ENCODE measurements at regions not wholly inside any gene's neighbourhood (a gene's known extent, or its start where the extent isn't known, plus 50 kb on each side); places are given as distances from the start of the nearest gene placed in this dataset.

DNA sequence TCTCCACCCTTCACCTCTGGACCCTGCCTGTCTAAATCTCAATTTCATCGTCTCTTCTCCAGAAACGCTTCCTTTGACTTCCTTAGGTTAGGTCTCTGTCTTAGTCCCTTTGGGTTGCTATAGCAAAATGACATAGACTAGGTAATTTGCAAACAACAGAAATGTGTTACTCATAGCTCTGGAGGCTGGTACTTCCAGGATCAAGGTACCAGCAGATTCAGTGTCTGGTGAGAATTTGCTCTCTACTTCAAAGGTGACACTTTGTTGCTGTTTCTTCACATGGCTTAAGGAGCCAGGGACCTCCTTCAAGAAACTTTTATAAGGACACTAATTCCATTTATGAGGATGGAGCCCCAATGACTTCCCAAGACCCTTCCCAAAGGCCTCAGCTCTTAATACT, 145.1 kb upstream of the IMPG1 start:
- Histone ChIP-seq H3K36me3 (ENCODE audit: low read depth) (no peaks in the 10 kb centered on the region), H3K4me1 (ENCODE audit: insufficient read depth, poor library complexity, severe bottlenecking) (no peaks in the 10 kb centered on the region)
- no peak for ATAC-seq (ENCODE audit: low read depth)

DNA sequence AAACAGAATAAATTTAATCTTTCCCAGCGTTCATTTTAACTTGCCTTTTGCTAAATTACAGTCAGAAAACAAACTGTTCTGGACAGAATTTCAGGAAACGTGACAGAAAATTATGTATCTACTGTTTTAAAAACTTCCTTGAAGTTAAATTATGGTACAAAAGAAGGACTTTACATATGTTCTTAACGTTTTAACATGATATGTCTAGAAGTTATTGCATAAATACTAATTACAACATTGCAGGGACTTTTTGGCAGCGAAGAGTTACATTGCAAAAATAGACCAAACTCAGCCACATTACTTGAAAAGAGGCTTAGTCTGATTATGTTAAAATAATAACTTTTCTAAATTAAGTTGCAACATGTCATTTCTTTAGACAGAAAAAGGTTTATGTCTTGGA, 142.1 kb upstream of the IMPG1 start:
- no peaks in the 10 kb centered on the region for H3K4me1 ChIP-seq (ENCODE audit: insufficient read depth, poor library complexity, severe bottlenecking)
- no peak overlapping the region for H3K27ac ChIP-seq (ENCODE audit: poor library complexity, severe bottlenecking)
- DNase-seq (ENCODE audit: low spot score) (no peak), ATAC-seq (ENCODE audit: low read depth) (no peak)
- H3K4me3 ChIP-seq (ENCODE audit: severe bottlenecking) = no peak overlapping the region
- H3K9me3 ChIP-seq (ENCODE audit: severe bottlenecking) = no peaks in the 10 kb centered on the region
- H3K27me3 ChIP-seq (ENCODE audit: insufficient read depth, poor library complexity, severe bottlenecking) = no peaks in the 10 kb centered on the region
- TF ChIP-seq, protein P1, sequence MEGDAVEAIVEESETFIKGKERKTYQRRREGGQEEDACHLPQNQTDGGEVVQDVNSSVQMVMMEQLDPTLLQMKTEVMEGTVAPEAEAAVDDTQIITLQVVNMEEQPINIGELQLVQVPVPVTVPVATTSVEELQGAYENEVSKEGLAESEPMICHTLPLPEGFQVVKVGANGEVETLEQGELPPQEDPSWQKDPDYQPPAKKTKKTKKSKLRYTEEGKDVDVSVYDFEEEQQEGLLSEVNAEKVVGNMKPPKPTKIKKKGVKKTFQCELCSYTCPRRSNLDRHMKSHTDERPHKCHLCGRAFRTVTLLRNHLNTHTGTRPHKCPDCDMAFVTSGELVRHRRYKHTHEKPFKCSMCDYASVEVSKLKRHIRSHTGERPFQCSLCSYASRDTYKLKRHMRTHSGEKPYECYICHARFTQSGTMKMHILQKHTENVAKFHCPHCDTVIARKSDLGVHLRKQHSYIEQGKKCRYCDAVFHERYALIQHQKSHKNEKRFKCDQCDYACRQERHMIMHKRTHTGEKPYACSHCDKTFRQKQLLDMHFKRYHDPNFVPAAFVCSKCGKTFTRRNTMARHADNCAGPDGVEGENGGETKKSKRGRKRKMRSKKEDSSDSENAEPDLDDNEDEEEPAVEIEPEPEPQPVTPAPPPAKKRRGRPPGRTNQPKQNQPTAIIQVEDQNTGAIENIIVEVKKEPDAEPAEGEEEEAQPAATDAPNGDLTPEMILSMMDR (IDR thresholded peaks at IDR 0.05; ENCODE audit: poor library complexity, severe bottlenecking) = no peak
- no peaks in the 10 kb centered on the region for H3K36me3 ChIP-seq (ENCODE audit: low read depth)

More for the DNA sequence above, 145.1 kb upstream of the IMPG1 start:
- no peaks in the 10 kb centered on the region for H3K9me3 ChIP-seq (ENCODE audit: severe bottlenecking)
- no peaks in the 10 kb centered on the region for H3K27me3 ChIP-seq (ENCODE audit: insufficient read depth, poor library complexity, severe bottlenecking)
- TF ChIP-seq, protein P1 (IDR thresholded peaks at IDR 0.05; ENCODE audit: poor library complexity, severe bottlenecking) = no peak
- DNase-seq (ENCODE audit: low spot score) = no peak
- H3K27ac ChIP-seq (ENCODE audit: poor library complexity, severe bottlenecking) = no peak overlapping the region
- H3K4me3 ChIP-seq (ENCODE audit: severe bottlenecking) = no peak overlapping the region

DNA sequence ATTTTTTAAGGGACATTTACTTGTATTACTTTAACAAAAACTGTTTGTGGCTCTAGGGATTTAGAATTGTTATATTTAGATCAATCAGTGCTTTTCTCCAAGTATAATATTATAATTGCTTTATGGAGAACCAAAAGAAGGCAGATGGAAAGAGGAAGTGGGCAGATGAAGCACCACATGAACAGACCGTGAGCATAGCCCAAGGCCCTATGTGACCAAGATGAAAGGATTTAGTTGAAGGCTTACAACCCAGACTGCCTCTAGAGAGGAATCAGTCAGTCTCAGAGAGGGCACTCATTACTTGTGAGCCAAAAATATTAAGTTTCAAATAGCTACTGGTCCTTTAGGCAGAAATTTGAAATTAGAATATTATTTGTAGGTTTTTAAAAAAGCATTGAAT, 102.3 kb upstream of the IMPG1 start:
- Histone ChIP-seq H3K4me1 (ENCODE audit: insufficient read depth, poor library complexity, severe bottlenecking) (no peaks in the 10 kb centered on the region), H3K27me3 (ENCODE audit: insufficient read depth, poor library complexity, severe bottlenecking) (no peaks in the 10 kb centered on the region), H3K36me3 (ENCODE audit: low read depth) (no peaks in the 10 kb centered on the region), H3K4me3 (ENCODE audit: severe bottlenecking) (no peak overlapping the region), H3K9me3 (ENCODE audit: severe bottlenecking) (peaks cover 2% of the 10 kb centered on the region), H3K27ac (ENCODE audit: poor library complexity, severe bottlenecking) (no peak overlapping the region)
- no peak for ATAC-seq (ENCODE audit: low read depth)
- TF ChIP-seq, protein P1 (IDR thresholded peaks at IDR 0.05; ENCODE audit: poor library complexity, severe bottlenecking) = no peak
- DNase-seq (ENCODE audit: low spot score) = no peak

DNA sequence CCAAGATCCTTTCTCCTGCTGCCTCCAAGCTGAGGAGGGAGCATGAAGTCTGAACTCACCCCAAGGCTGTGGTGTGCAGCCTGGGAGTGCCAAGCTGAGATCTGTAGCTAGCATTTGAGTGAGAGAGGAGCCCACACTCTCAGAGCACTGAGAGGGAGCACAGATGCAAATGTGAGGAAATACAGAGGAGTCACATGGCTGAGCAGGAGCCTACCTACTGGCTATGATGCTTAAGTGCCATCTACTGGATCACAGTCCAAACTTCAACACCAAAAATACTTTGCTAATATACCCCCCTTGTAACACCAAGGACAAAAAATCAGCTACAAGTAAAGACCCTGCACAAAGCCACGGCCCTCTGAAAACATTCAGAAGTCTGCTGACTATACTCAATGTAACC, 94.4 kb upstream of the IMPG1 start:
- H3K4me3 ChIP-seq (ENCODE audit: severe bottlenecking) = no peak overlapping the region

DNA sequence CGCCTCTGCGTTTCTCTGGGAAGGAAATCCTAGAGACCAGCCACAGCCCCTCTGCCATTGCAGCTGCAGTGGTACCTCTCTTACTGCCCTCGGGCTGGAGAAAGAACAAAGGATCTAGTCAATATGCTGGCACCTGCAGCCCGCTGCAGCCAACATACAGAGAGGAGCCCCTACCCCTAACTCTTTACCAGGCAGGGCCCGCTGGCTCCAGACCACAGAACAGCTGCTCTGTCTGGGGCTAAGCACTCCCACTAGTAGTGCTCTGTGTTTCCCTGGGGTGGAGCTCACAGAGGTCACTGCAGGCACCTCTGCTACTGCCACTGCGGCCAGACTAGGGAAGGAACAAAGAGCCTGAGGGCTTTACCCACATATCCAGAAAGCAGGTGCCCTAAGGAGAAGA, 93.8 kb upstream of the IMPG1 start:
- no peak for DNase-seq (ENCODE audit: low spot score)
- Histone ChIP-seq H3K4me3 (ENCODE audit: severe bottlenecking) (no peak overlapping the region), H3K36me3 (ENCODE audit: low read depth) (no peaks in the 10 kb centered on the region), H3K9me3 (ENCODE audit: severe bottlenecking) (peaks cover 2% of the 10 kb centered on the region), H3K4me1 (ENCODE audit: insufficient read depth, poor library complexity, severe bottlenecking) (no peaks in the 10 kb centered on the region), H3K27me3 (ENCODE audit: insufficient read depth, poor library complexity, severe bottlenecking) (no peaks in the 10 kb centered on the region), H3K27ac (ENCODE audit: poor library complexity, severe bottlenecking) (no peak overlapping the region)
- TF ChIP-seq, protein P1 (IDR thresholded peaks at IDR 0.05; ENCODE audit: poor library complexity, severe bottlenecking) = no peak
- no peak for ATAC-seq (ENCODE audit: low read depth)

More for the DNA sequence above, 94.4 kb upstream of the IMPG1 start:
- TF ChIP-seq, protein P1 (IDR thresholded peaks at IDR 0.05; ENCODE audit: poor library complexity, severe bottlenecking) = no peak
- Histone ChIP-seq H3K9me3 (ENCODE audit: severe bottlenecking) (peaks cover 2% of the 10 kb centered on the region), H3K27ac (ENCODE audit: poor library complexity, severe bottlenecking) (no peak overlapping the region), H3K36me3 (ENCODE audit: low read depth) (no peaks in the 10 kb centered on the region), H3K4me1 (ENCODE audit: insufficient read depth, poor library complexity, severe bottlenecking) (no peaks in the 10 kb centered on the region), H3K27me3 (ENCODE audit: insufficient read depth, poor library complexity, severe bottlenecking) (no peaks in the 10 kb centered on the region)
- no peak for ATAC-seq (ENCODE audit: low read depth)
- DNase-seq (ENCODE audit: low spot score) = no peak
